ENCODE measurements at regions not wholly inside any gene's neighbourhood (a gene's known extent, or its start where the extent isn't known, plus 50 kb on each side); places are given as distances from the start of the nearest gene placed in this dataset.

- H3K27ac ChIP-seq, result no peak overlapping the region
- no peak for DNase-seq (ENCODE audit: low read depth, low spot score)
These were observed 193.8 kb upstream of the GOLIM4 start for GRCh38 chr3:168289471-168290008.

- H3K27ac ChIP-seq, result no peak overlapping the region
- no peak for DNase-seq (ENCODE audit: low read depth, low spot score)
These were observed 193.0 kb upstream of the GOLIM4 start for GRCh38 chr3:168288511-168289401.

GRCh38 chr3:168285506-168285905, 189.8 kb upstream of the GOLIM4 start:
- no peak for DNase-seq (ENCODE audit: low read depth, low spot score)
- H3K27ac ChIP-seq, result no peak overlapping the region

GRCh38 chr3:168284728-168285127, 189.0 kb upstream of the GOLIM4 start:
- H3K27ac ChIP-seq, result no peak overlapping the region
- DNase-seq (ENCODE audit: low read depth, low spot score), result no peak

GRCh38 chr3:168275662-168276061, 179.9 kb upstream of the GOLIM4 start:
- no peak for DNase-seq (ENCODE audit: low read depth, low spot score)
- H3K27ac ChIP-seq, result no peak overlapping the region

GRCh38 chr3:168273917-168274316, 178.2 kb upstream of the GOLIM4 start:
- DNase-seq (ENCODE audit: low read depth, low spot score), result no peak
- H3K27ac ChIP-seq, result no peak overlapping the region

- no peak for DNase-seq (ENCODE audit: low read depth, low spot score)
- H3K27ac ChIP-seq, result no peak overlapping the region
These were observed 177.3 kb upstream of the GOLIM4 start for GRCh38 chr3:168273036-168273435.

- H3K27ac ChIP-seq, result no peak overlapping the region
- no peak for DNase-seq (ENCODE audit: low read depth, low spot score)
These were observed 176.7 kb upstream of the GOLIM4 start for GRCh38 chr3:168272343-168272985.

- H3K27ac ChIP-seq, result no peak overlapping the region
- no peak for DNase-seq (ENCODE audit: low read depth, low spot score)
These were observed 176.2 kb upstream of the GOLIM4 start for GRCh38 chr3:168271932-168272331.

- H3K27ac ChIP-seq, result no peak overlapping the region
- DNase-seq (ENCODE audit: low read depth, low spot score), result no peak
These were observed 173.3 kb upstream of the GOLIM4 start for GRCh38 chr3:168269001-168269400.

GRCh38 chr3:168267179-168267578, 171.5 kb upstream of the GOLIM4 start:
- H3K27ac ChIP-seq, result no peak overlapping the region
- no peak for DNase-seq (ENCODE audit: low read depth, low spot score)

- DNase-seq (ENCODE audit: low read depth, low spot score), result no peak
- no peak overlapping the region for H3K27ac ChIP-seq
These were observed 170.6 kb upstream of the GOLIM4 start for GRCh38 chr3:168266335-168266734.

GRCh38 chr3:168262887-168263286, 167.2 kb upstream of the GOLIM4 start:
- H3K27ac ChIP-seq, result no peak overlapping the region

GRCh38 chr3:168260859-168261258, 165.1 kb upstream of the GOLIM4 start:
- no peak for DNase-seq (ENCODE audit: low read depth, low spot score)
- H3K27ac ChIP-seq, result no peak overlapping the region

More at GRCh38 chr3:168262887-168263286, 167.2 kb upstream of the GOLIM4 start:
- no peak for DNase-seq (ENCODE audit: low read depth, low spot score)

GRCh38 chr3:168251371-168251770, 155.6 kb upstream of the GOLIM4 start:
- DNase-seq (ENCODE audit: low read depth, low spot score), result no peak
- H3K27ac ChIP-seq, result no peak overlapping the region

GRCh38 chr3:168250415-168250861, 154.7 kb upstream of the GOLIM4 start:
- no peak for DNase-seq (ENCODE audit: low read depth, low spot score)
- H3K27ac ChIP-seq, result no peak overlapping the region

GRCh38 chr3:168249550-168250414, 154.1 kb upstream of the GOLIM4 start:
- H3K27ac ChIP-seq, result no peak overlapping the region
- DNase-seq (ENCODE audit: low read depth, low spot score), result peak; percentile 16

- no peak overlapping the region for H3K27ac ChIP-seq
- no peak for DNase-seq (ENCODE audit: low read depth, low spot score)
These were observed 153.5 kb upstream of the GOLIM4 start for GRCh38 chr3:168249205-168249549.

- DNase-seq (ENCODE audit: low read depth, low spot score), result no peak
- no peak overlapping the region for H3K27ac ChIP-seq
These were observed 152.9 kb upstream of the GOLIM4 start for GRCh38 chr3:168248383-168249204.

- no peak for DNase-seq (ENCODE audit: low read depth, low spot score)
These were observed 145.4 kb upstream of the GOLIM4 start for GRCh38 chr3:168241156-168241555.

More at GRCh38 chr3:168241156-168241555, 145.4 kb upstream of the GOLIM4 start:
- no peak overlapping the region for H3K27ac ChIP-seq

Data from epithelial cell of prostate (primary cell).